Sigmoid colon (tissue), 3 donors: ENCODE measurements at regions not wholly inside any gene's neighbourhood (a gene's known extent, or its start where the extent isn't known, plus 50 kb on each side); places are given as distances from the start of the nearest gene placed in this dataset.

ENCODE experiments used
- POLR2A ChIP-seq, 2 donors: fragments of 450-650 bp; IDR thresholded peaks; one replicate each; pipeline ENCODE4 v1.6.1; 2016; ENCODE audit warnings: antibody characterized with exemption in 2 of 2, mild to moderate bottlenecking in 2 of 2, moderate library complexity in 2 of 2
- TF ChIP-seq, protein P1 (sequence below), 4 experiments: fragments of 450-650 bp in 3 of 4; fragments of 200-600 bp in 1 of 4; IDR thresholded peaks; one replicate each; pipeline ENCODE4 v1.5.1; 2016 to 2019; ENCODE audit warnings: antibody characterized with exemption in 4 of 4, mild to moderate bottlenecking in 3 of 4, moderate library complexity in 2 of 4

DNA sequence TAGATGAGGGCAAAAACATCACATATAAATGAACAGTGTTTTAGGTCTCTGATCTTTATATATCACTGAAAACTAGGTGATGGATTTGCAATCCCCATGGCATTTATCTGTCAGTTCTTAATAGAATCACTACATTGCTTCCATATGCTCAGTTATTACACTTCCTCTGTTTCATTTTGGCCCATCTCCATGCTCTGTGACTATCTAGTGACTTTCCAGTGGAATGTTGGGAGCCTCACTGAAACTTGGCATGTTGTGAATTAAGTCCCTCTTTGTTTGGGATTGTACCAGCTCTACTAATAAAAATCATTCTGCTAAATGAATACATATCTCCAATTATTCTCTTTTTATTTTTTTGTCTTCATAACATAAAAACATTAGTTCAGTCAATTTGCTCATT, 226.1 kb upstream of the CEP162 start:
- TF ChIP-seq, protein P1, sequence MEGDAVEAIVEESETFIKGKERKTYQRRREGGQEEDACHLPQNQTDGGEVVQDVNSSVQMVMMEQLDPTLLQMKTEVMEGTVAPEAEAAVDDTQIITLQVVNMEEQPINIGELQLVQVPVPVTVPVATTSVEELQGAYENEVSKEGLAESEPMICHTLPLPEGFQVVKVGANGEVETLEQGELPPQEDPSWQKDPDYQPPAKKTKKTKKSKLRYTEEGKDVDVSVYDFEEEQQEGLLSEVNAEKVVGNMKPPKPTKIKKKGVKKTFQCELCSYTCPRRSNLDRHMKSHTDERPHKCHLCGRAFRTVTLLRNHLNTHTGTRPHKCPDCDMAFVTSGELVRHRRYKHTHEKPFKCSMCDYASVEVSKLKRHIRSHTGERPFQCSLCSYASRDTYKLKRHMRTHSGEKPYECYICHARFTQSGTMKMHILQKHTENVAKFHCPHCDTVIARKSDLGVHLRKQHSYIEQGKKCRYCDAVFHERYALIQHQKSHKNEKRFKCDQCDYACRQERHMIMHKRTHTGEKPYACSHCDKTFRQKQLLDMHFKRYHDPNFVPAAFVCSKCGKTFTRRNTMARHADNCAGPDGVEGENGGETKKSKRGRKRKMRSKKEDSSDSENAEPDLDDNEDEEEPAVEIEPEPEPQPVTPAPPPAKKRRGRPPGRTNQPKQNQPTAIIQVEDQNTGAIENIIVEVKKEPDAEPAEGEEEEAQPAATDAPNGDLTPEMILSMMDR (IDR thresholded peaks at IDR 0.05), result no peak
- TF ChIP-seq POLR2A (IDR thresholded peaks at IDR 0.05), result no peak
